SU-DHL-6 (cell line): ENCODE measurements at regions not wholly inside any gene's neighbourhood (a gene's known extent, or its start where the extent isn't known, plus 50 kb on each side); places are given as distances from the start of the nearest gene placed in this dataset.
"Not testable (repeated sequence)": the region's sequence is repeated elsewhere in the genome, so short reads cannot be mapped to it uniquely, and the experiment has no call there.

ENCODE experiments used
- H2AFZ ChIP-seq: fragments of 200-600 bp; sonication (generic); 2 replicates; pipeline ENCODE4 v1.6.1; 2014; ENCODE audit warnings: low read depth, mild to moderate bottlenecking, moderate library complexity, mixed read lengths, antibody characterized with exemption, low read length; ENCODE audit not compliant: severe bottlenecking
- H3F3A ChIP-seq: fragments of 200-600 bp; shearing (Covaris generic); 2 replicates; pipeline ENCODE4 v1.6.0; 2016; ENCODE audit warnings: antibody characterized with exemption, mild to moderate bottlenecking; ENCODE audit not compliant: insufficient read depth
- H3K27ac ChIP-seq: fragments of 200-600 bp; sonication (generic); 2 replicates; pipeline ENCODE4 v1.5.1; 2016; ENCODE audit warnings: low read depth, mild to moderate bottlenecking, low read length, moderate library complexity, mixed read lengths
- H3K27me3 ChIP-seq: fragments of 200-600 bp; sonication (generic), shearing (Covaris generic); 2 replicates; pipeline ENCODE4 v1.6.0; 2014; ENCODE audit warnings: mild to moderate bottlenecking, low read length
- H3K36me3 ChIP-seq: fragments of 200-600 bp; sonication (generic); 2 replicates; pipeline ENCODE4 v1.6.1; 2014; ENCODE audit warnings: mild to moderate bottlenecking, low read length, mixed read lengths
- H3K4me2 ChIP-seq: fragments of 300-600, 200-600 bp; shearing (Covaris generic), sonication (generic); 2 replicates; pipeline ENCODE4 v1.6.0; 2014; ENCODE audit warnings: low read length, low read depth, mild to moderate bottlenecking; ENCODE audit not compliant: poor library complexity, severe bottlenecking
- H3K4me3 ChIP-seq: fragments of 200-600 bp; sonication (generic); 2 replicates; pipeline ENCODE4 v1.5.1; 2014; ENCODE audit warnings: antibody characterized with exemption, low read length, mild to moderate bottlenecking, mixed read lengths; ENCODE audit not compliant: insufficient read depth, poor library complexity, severe bottlenecking
- H3K79me2 ChIP-seq: fragments of 200-600 bp; sonication (generic); 2 replicates; pipeline ENCODE4 v1.6.1; 2014; ENCODE audit warnings: mild to moderate bottlenecking, low read length, moderate library complexity; ENCODE audit not compliant: insufficient read depth
- H3K9ac ChIP-seq: fragments of 200-600 bp; sonication (generic); 2 replicates; pipeline ENCODE4 v1.7.0; 2014; ENCODE audit warnings: mild to moderate bottlenecking, low read length
- H3K9me2 ChIP-seq: fragments of 200-600 bp; sonication (generic); replicated peaks from 2 replicates; pipeline ENCODE4 v1.6.1; 2014; ENCODE audit warnings: low read length; ENCODE audit not compliant: insufficient read depth
- H3K9me3 ChIP-seq: fragments of 200-600 bp; sonication (generic); 2 replicates; pipeline ENCODE4 v1.6.1; 2014; ENCODE audit warnings: low read length, mixed read lengths; ENCODE audit not compliant: insufficient read depth
- H4K20me1 ChIP-seq: fragments of 200-600 bp; sonication (generic); 2 replicates; pipeline ENCODE4 v1.6.1; 2014; ENCODE audit warnings: low read depth, mild to moderate bottlenecking, antibody characterized with exemption, low read length, moderate library complexity, mixed read lengths
- EZH2phosphoT487 ChIP-seq: fragments of 200-600 bp; sonication (generic), shearing (Covaris generic); conservative IDR thresholded peaks from 2 replicates; pipeline ENCODE4 v1.6.1; 2018; ENCODE audit warnings: mild to moderate bottlenecking, antibody characterized with exemption, low read length, moderate library complexity, mixed read lengths
- TF ChIP-seq, protein P1 (sequence below): fragments of 200-600 bp; sonication (generic); IDR thresholded peaks from one replicate; pipeline ENCODE4 v1.5.1; 2017; ENCODE audit warnings: antibody characterized with exemption, mild to moderate bottlenecking, low read length, moderate library complexity; ENCODE audit not compliant: insufficient read depth, poor library complexity, severe bottlenecking

DNA sequence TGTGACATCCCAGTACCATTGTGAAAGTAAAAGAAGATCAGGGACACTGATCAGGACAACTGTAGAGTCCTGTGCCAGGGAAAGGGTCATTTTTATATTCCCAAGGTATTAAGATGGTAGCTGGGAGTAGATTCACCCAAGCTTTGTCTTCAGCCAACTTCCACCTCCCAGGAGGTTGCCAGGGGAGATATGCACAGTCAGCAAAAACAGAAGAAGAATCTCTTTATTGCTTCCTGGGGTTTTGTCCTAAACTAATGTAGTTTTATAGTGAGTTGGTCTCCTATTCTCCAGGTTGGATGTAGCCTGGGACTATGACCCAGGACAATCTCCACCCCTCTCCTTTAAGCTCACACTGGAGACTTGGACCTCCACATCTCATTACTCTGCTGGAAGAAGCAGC is 139.2 kb downstream of the RAMP3 start:
- H3K79me2 ChIP-seq = no peaks in the 10 kb centered on the region
- TF ChIP-seq, protein P1, sequence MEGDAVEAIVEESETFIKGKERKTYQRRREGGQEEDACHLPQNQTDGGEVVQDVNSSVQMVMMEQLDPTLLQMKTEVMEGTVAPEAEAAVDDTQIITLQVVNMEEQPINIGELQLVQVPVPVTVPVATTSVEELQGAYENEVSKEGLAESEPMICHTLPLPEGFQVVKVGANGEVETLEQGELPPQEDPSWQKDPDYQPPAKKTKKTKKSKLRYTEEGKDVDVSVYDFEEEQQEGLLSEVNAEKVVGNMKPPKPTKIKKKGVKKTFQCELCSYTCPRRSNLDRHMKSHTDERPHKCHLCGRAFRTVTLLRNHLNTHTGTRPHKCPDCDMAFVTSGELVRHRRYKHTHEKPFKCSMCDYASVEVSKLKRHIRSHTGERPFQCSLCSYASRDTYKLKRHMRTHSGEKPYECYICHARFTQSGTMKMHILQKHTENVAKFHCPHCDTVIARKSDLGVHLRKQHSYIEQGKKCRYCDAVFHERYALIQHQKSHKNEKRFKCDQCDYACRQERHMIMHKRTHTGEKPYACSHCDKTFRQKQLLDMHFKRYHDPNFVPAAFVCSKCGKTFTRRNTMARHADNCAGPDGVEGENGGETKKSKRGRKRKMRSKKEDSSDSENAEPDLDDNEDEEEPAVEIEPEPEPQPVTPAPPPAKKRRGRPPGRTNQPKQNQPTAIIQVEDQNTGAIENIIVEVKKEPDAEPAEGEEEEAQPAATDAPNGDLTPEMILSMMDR = no peak
- no peak for TF ChIP-seq EZH2phosphoT487
- no peaks in the 10 kb centered on the region for H3K9me2 ChIP-seq
- H3K9ac ChIP-seq = no peak overlapping the region
- H3F3A ChIP-seq = no peaks in the 10 kb centered on the region
- H4K20me1 ChIP-seq = no peaks in the 10 kb centered on the region
- no peaks in the 10 kb centered on the region for H3K36me3 ChIP-seq
- H3K4me2 ChIP-seq = no peak overlapping the region
- no peaks in the 10 kb centered on the region for H3K9me3 ChIP-seq
- H3K4me3 ChIP-seq = no peak overlapping the region
- no peak overlapping the region for H3K27ac ChIP-seq
- no peak overlapping the region for H2AFZ ChIP-seq
- no peaks in the 10 kb centered on the region; the same call in 1 of the 2 replicates for H3K27me3 ChIP-seq

- Histone ChIP-seq H2AFZ (no peak overlapping the region), H4K20me1 (no peaks in the 10 kb centered on the region), H3K27ac (no peak overlapping the region), H3K79me2 (no peaks in the 10 kb centered on the region), H3F3A (no peaks in the 10 kb centered on the region), H3K9me3 (no peaks in the 10 kb centered on the region), H3K9me2 (no peaks in the 10 kb centered on the region), H3K4me3 (no peak overlapping the region), H3K36me3 (no peaks in the 10 kb centered on the region), H3K4me2 (no peak overlapping the region), H3K9ac (no peak overlapping the region), H3K27me3 (no peaks in the 10 kb centered on the region)
- TF ChIP-seq, protein P1 = no peak
- no peak for TF ChIP-seq EZH2phosphoT487
These were observed 149.2 kb downstream of the RAMP3 start for GRCh38 chr7:45306752-45307305.

- no peaks in the 10 kb centered on the region for H3K79me2 ChIP-seq
- no peak overlapping the region for H3K4me3 ChIP-seq
- no peaks in the 10 kb centered on the region for H3K9me2 ChIP-seq
- H2AFZ ChIP-seq = no peak overlapping the region
- H3F3A ChIP-seq = no peaks in the 10 kb centered on the region
- no peaks in the 10 kb centered on the region for H3K27me3 ChIP-seq
- H3K9ac ChIP-seq = no peak overlapping the region
- no peak overlapping the region for H3K4me2 ChIP-seq
- H4K20me1 ChIP-seq = no peaks in the 10 kb centered on the region
- TF ChIP-seq, protein P1 = no peak
- TF ChIP-seq EZH2phosphoT487 = no peak
- no peaks in the 10 kb centered on the region for H3K36me3 ChIP-seq
- no peak overlapping the region for H3K27ac ChIP-seq
- H3K9me3 ChIP-seq = no peaks in the 10 kb centered on the region
These were observed 154.0 kb downstream of the RAMP3 start for GRCh38 chr7:45311597-45311996.

- not testable (repeated sequence) for H3K9me3 ChIP-seq, H3K27me3 ChIP-seq, H3K79me2 ChIP-seq, H3F3A ChIP-seq, H3K9me2 ChIP-seq, H3K4me2 ChIP-seq, H3K9ac ChIP-seq, H3K36me3 ChIP-seq, H3K27ac ChIP-seq, H2AFZ ChIP-seq, H3K4me3 ChIP-seq, H4K20me1 ChIP-seq
These were observed 157.9 kb downstream of the RAMP3 start for GRCh38 chr7:45315512-45315911.
